H1 (cell line): ENCODE measurements at regions not wholly inside any gene's neighbourhood (a gene's known extent, or its start where the extent isn't known, plus 50 kb on each side); places are given as distances from the start of the nearest gene placed in this dataset.

Experiments used
- CTCF ChIA-PET: fragments of 300-600 bp; sonication (Branson Sonifier 250); formaldehyde crosslinking; loops from one replicate; lab custom pipeline; 2021; ENCODE audit not compliant: partially characterized antibody; lab: Charles Lee
- POLR2A ChIA-PET: fragments of 300-600 bp; sonication (Branson Sonifier 250); formaldehyde crosslinking; loops from one replicate; lab custom pipeline; 2021; ENCODE audit warnings: inconsistent platforms; ENCODE audit not compliant: partially characterized antibody; lab: Charles Lee
- DNase-seq, 2 experiments: peaks; one replicate each; pipeline versions ENCODE4 v3.0.0 to v3.0.0-alpha.2; 2010 to 2022; ENCODE audit warnings: low spot score in 2 of 2, low read depth in 1 of 2, mixed read lengths in 1 of 2
- FAIRE-seq: peaks from 2 replicates; lab custom pipeline; 2011; peaks lifted over from hg19 to GRCh38; lab: Jason Lieb, UNC
- H2AFZ ChIP-seq: 2 replicates; pipeline ENCODE4 v1.8.1; 2012; ENCODE audit warnings: low read length, inconsistent platforms
- H2AK5ac ChIP-seq: 2 replicates; pipeline ENCODE4 v1.6.1; 2013; ENCODE audit warnings: low read depth, low read length
- H2BK120ac ChIP-seq: replicated peaks from 2 replicates; pipeline ENCODE3; 2013; ENCODE audit warnings: low read depth, low read length, inconsistent platforms
- H2BK12ac ChIP-seq: 2 replicates; pipeline ENCODE4 v1.6.1; 2013; ENCODE audit warnings: low read depth, low read length
- H2BK15ac ChIP-seq: 2 replicates; pipeline ENCODE4 v1.6.1; 2013; ENCODE audit warnings: low read length
- H2BK20ac ChIP-seq: 2 replicates; pipeline ENCODE4 v1.6.1; 2013; ENCODE audit warnings: low read length
- H2BK5ac ChIP-seq: 2 replicates; pipeline ENCODE4 v1.6.1; 2013; ENCODE audit warnings: low read depth, low read length
- H3K14ac ChIP-seq: 2 replicates; pipeline ENCODE4 v1.6.1; 2013; ENCODE audit warnings: inconsistent platforms; ENCODE audit not compliant: insufficient read length
- H3K18ac ChIP-seq: 2 replicates; pipeline ENCODE4 v1.6.1; 2013; ENCODE audit warnings: low read length; ENCODE audit errors: extremely low read depth
- H3K23ac ChIP-seq: 2 replicates; pipeline ENCODE4 v1.6.1; 2013; ENCODE audit warnings: inconsistent platforms; ENCODE audit not compliant: insufficient read length
- H3K23me2 ChIP-seq: 2 replicates; pipeline ENCODE4 v1.6.1; 2013; ENCODE audit warnings: low read depth, low read length
- H3K27ac ChIP-seq: 2 replicates; pipeline ENCODE4 v1.6.1; 2011; ENCODE audit warnings: low read depth, low read length, inconsistent platforms
- H3K27me3 ChIP-seq, 4 experiments: replicated peaks in 1 of 4; 1 replicate in 1 of 4; 2 replicates in 3 of 4; pipeline versions ENCODE4 v1.6.1 to v1.8.1; 2011 to 2013; ENCODE audit warnings: low read length in 3 of 4, mild to moderate bottlenecking in 3 of 4, inconsistent platforms in 2 of 4, mixed read lengths in 2 of 4, moderate library complexity in 1 of 4; ENCODE audit not compliant: control insufficient read depth in 3 of 4, insufficient read depth in 3 of 4; ENCODE audit errors: extremely low read depth in 1 of 4
- H3K36me3 ChIP-seq, 4 experiments: 2 replicates each; pipeline versions ENCODE4 v1.6.1 to v1.8.1; 2011 to 2013; ENCODE audit warnings: mild to moderate bottlenecking in 4 of 4, low read length in 3 of 4, moderate library complexity in 2 of 4, control low read depth in 1 of 4, inconsistent platforms in 1 of 4; ENCODE audit not compliant: insufficient read depth in 4 of 4, control insufficient read depth in 2 of 4
- H3K4ac ChIP-seq: replicated peaks from 2 replicates; pipeline ENCODE3; 2013; ENCODE audit warnings: low read length, low read depth, mixed read lengths, inconsistent platforms; ENCODE audit not compliant: insufficient read length
- H3K4me1 ChIP-seq, 4 experiments: replicated peaks in 1 of 4; 1 replicate in 1 of 4; 2 replicates in 3 of 4; pipeline versions ENCODE4 v1.6.1 to v1.8.1; 2011 to 2013; ENCODE audit warnings: low read length in 3 of 4, inconsistent platforms in 2 of 4, mixed read lengths in 1 of 4; ENCODE audit not compliant: insufficient read depth in 4 of 4, control insufficient read depth in 3 of 4
- H3K4me2 ChIP-seq, 2 experiments: 2 replicates each; pipeline versions ENCODE4 v1.6.1 to v1.8.1; 2011 to 2013; ENCODE audit warnings: low read depth in 2 of 2, low read length in 2 of 2, control low read depth in 1 of 2, inconsistent platforms in 1 of 2, mild to moderate bottlenecking in 1 of 2; ENCODE audit not compliant: insufficient read depth in 1 of 2
- H3K4me3 ChIP-seq, 4 experiments: fragments of 200-600, 300-600 bp in 1 of 4; sonication (generic), shearing (Covaris generic), sonication (Bioruptor Twin) in 1 of 4; 2 replicates each; pipeline versions ENCODE4 v1.5.1 to v1.8.1; 2011 to 2016; ENCODE audit warnings: low read length in 4 of 4, low read depth in 3 of 4, control low read depth in 2 of 4, inconsistent platforms in 2 of 4, mild to moderate bottlenecking in 2 of 4, mixed read lengths in 1 of 4, moderate library complexity in 1 of 4; ENCODE audit not compliant: insufficient read depth in 2 of 4; ENCODE audit errors: extremely low read depth in 1 of 4
- H3K56ac ChIP-seq: replicated peaks from 2 replicates; pipeline ENCODE3; 2013; ENCODE audit warnings: low read depth, mild to moderate bottlenecking, mixed read lengths, low read length, inconsistent platforms; ENCODE audit not compliant: insufficient read length
- H3K79me1 ChIP-seq: 2 replicates; pipeline ENCODE4 v1.6.1; 2013; ENCODE audit warnings: low read depth, low read length, control low read depth
- H3K79me2 ChIP-seq, 2 experiments: 2 replicates each; pipeline versions ENCODE4 v1.6.1 to v1.8.1; 2012 to 2013; ENCODE audit warnings: low read length in 2 of 2, mild to moderate bottlenecking in 2 of 2, inconsistent platforms in 1 of 2; ENCODE audit not compliant: insufficient read depth in 2 of 2, control insufficient read depth in 1 of 2
- H3K9ac ChIP-seq, 4 experiments: replicated peaks in 1 of 4; 1 replicate in 1 of 4; 2 replicates in 3 of 4; pipeline versions ENCODE4 v1.6.1 to v1.8.1; 2011 to 2013; ENCODE audit warnings: low read depth in 3 of 4, low read length in 3 of 4, control low read depth in 2 of 4, mild to moderate bottlenecking in 2 of 4, moderate library complexity in 2 of 4, inconsistent platforms in 1 of 4; ENCODE audit errors: extremely low read depth in 1 of 4
- H3K9me3 ChIP-seq, 2 experiments: 2 replicates each; pipeline versions ENCODE4 v1.6.1 to v1.8.1; 2012 to 2013; ENCODE audit warnings: mild to moderate bottlenecking in 2 of 2, moderate library complexity in 2 of 2, control low read depth in 1 of 2, inconsistent platforms in 1 of 2, low read depth in 1 of 2, low read length in 1 of 2, mixed read lengths in 1 of 2; ENCODE audit not compliant: insufficient read depth in 2 of 2
- H4K20me1 ChIP-seq, 2 experiments: replicated peaks in 1 of 2; 2 replicates each; pipeline versions ENCODE3 to v1.8.1; 2011 to 2013; ENCODE audit warnings: inconsistent platforms in 2 of 2, low read length in 2 of 2, mild to moderate bottlenecking in 1 of 2; ENCODE audit not compliant: insufficient read depth in 2 of 2, control insufficient read depth in 1 of 2
- H4K5ac ChIP-seq: 2 replicates; pipeline ENCODE4 v1.6.1; 2013; ENCODE audit warnings: low read length, low read depth, mixed read lengths, inconsistent platforms; ENCODE audit not compliant: insufficient read length
- H4K8ac ChIP-seq: 2 replicates; pipeline ENCODE4 v1.8.0; 2013; ENCODE audit warnings: mild to moderate bottlenecking, moderate library complexity, low read length, inconsistent platforms; ENCODE audit not compliant: insufficient read depth; ENCODE audit errors: extremely low read depth
- H4K91ac ChIP-seq: replicated peaks from 2 replicates; pipeline ENCODE3; 2013; ENCODE audit warnings: low read length, mixed read lengths, inconsistent platforms; ENCODE audit not compliant: insufficient read length
- CEBPB ChIP-seq: IDR thresholded peaks from 2 replicates; pipeline ENCODE4 v1.6.1; 2012; ENCODE audit warnings: low read depth, low read length
- CREB1 ChIP-seq: IDR thresholded peaks from 2 replicates; pipeline ENCODE4 v1.6.1; 2012; ENCODE audit warnings: inconsistent platforms
- E2F6 ChIP-seq: IDR thresholded peaks from 2 replicates; pipeline ENCODE4 v1.6.1; 2012; ENCODE audit warnings: inconsistent platforms
- JUN ChIP-seq: IDR thresholded peaks from 2 replicates; pipeline ENCODE4 v1.6.1; 2011; ENCODE audit warnings: low read depth, mild to moderate bottlenecking, improper control_type of control experiment, low read length
- NRF1 ChIP-seq: IDR thresholded peaks from 2 replicates; pipeline ENCODE4 v1.6.1; 2011; ENCODE audit warnings: mild to moderate bottlenecking, low read depth, low read length, improper control_type of control experiment
- WGBS, 2 experiments: shearing (Covaris generic) in 1 of 2; methylation state at CpG; one replicate each; pipeline versions ENCODE4 v1.1.6 to v1.1.7; 2013 to 2015; ENCODE audit warnings: low lambda C conversion rate in 2 of 2, mixed read lengths in 2 of 2, inconsistent platforms in 1 of 2, low coverage in 1 of 2, missing lambda C conversion rate in 1 of 2; ENCODE audit not compliant: insufficient replicate concordance in 2 of 2, insufficient coverage in 1 of 2, insufficient read length in 1 of 2; ENCODE audit errors: extremely low coverage in 1 of 2, missing lambda C conversion rate in 1 of 2; 5-methylcytosine and 5-hydroxymethylcytosine counted together

- Histone ChIP-seq H4K5ac (no peak overlapping the region), H3K23ac (no peak overlapping the region), H3K14ac (no peak overlapping the region), H3K36me3 (no peaks in the 10 kb centered on the region), H3K9ac (no peak overlapping the region), H2BK12ac (no peak overlapping the region), H3K18ac (no peak overlapping the region), H4K91ac (no peak overlapping the region), H2AK5ac (no peak overlapping the region), H3K27me3 (no peaks in the 10 kb centered on the region; a peak in 1 of 7 replicates), H3K79me2 (no peaks in the 10 kb centered on the region), H4K20me1 (no peaks in the 10 kb centered on the region), H2BK5ac (no peak overlapping the region), H2AFZ (no peak overlapping the region), H4K8ac (no peak overlapping the region), H3K4me3 (no peak overlapping the region), H3K27ac (no peak overlapping the region), H3K23me2 (no peaks in the 10 kb centered on the region; the same call in 1 of the 2 replicates), H3K9me3 (no peaks in the 10 kb centered on the region), H3K56ac (no peak overlapping the region), H3K4ac (no peak overlapping the region), H2BK20ac (no peak overlapping the region), H3K79me1 (no peaks in the 10 kb centered on the region), H3K4me1 (peaks cover 3 to 16% (median 13%) of the 10 kb centered on the region in 4 experiments), H2BK120ac (no peak overlapping the region), H3K4me2 (no peak overlapping the region), H2BK15ac (no peak overlapping the region)
- POLR2A ChIA-PET = no interaction called here
- 84% methylated on average over 4 of the region's 4 CpGs; no CpG with 5 or more reads in 1 of the 2 experiments for WGBS, 2 experiments
- no peak for TF ChIP-seq CREB1
- no peak for TF ChIP-seq CEBPB
- TF ChIP-seq NRF1 = no peak
- no peak for TF ChIP-seq JUN
- TF ChIP-seq E2F6 = no peak
- CTCF ChIA-PET = no interaction called here
- DNase-seq (no peak), FAIRE-seq (no peak)
Observed at GRCh38 chr6:163949431-163949830, 534.9 kb downstream of the QKI start.
